ENCODE measurements at regions not wholly inside any gene's neighbourhood (a gene's known extent, or its start where the extent isn't known, plus 50 kb on each side); places are given as distances from the start of the nearest gene placed in this dataset.

GRCh38 chr5:8839361-8840055 is 706.4 kb downstream of the SEMA5A start (continued):
- no peak for TF ChIP-seq NFYB (IDR thresholded peaks at IDR 0.05; ENCODE audit: insufficient read depth, low read depth, low read length)

GRCh38 chr5:8840237-8840636 is 705.6 kb downstream of the SEMA5A start:
- no peaks in the 10 kb centered on the region for H3K79me2 ChIP-seq (ENCODE audit: control insufficient read depth, insufficient read depth, low read length)
- in situ Hi-C loops (cut with MboI): no loop called here
- ChIA-PET SMC1A (ENCODE audit: uncharacterized antibody, unreplicated experiment) (no interaction called here), CTCF (interaction anchor here (1.1 kb wide), 1 partner anchor 953 kb away, joined by 3 read pairs; no protein-coding TSS in a partner anchor), RAD21 (ENCODE audit: unreplicated experiment) (no interaction called here), POLR2A (interaction anchor here (1.2 kb wide), 1 partner anchor 10 kb away, joined by 5 read pairs; no protein-coding TSS in a partner anchor)
- H3K9ac ChIP-seq (ENCODE audit: control insufficient read depth, insufficient read depth, low read length): no peak overlapping the region
- no TSS peak for BruUV-seq (replicated peaks)
- no peaks in the 10 kb centered on the region for H4K20me1 ChIP-seq (ENCODE audit: control insufficient read depth, insufficient read depth)
- H3K36me3 ChIP-seq (ENCODE audit: control insufficient read depth in 2 of 2, insufficient read depth in 2 of 2, low read length in 1 of 2): no peaks in the 10 kb centered on the region
- no peaks in the 10 kb centered on the region for H3K9me3 ChIP-seq (replicated peaks; ENCODE audit: control insufficient read depth, insufficient read depth, low read length)
- ATAC-seq (no peak), FAIRE-seq (no peak), DNase-seq (ENCODE audit: low read depth, low spot score) (no peak)
- intact Hi-C loops (cut with micrococcal nuclease; ENCODE audit: unreplicated experiment): no loop called here
- no peaks in the 10 kb centered on the region for H3K4me1 ChIP-seq (ENCODE audit: control insufficient read depth, insufficient read depth, low read length)
- TF ChIP-seq IRF4 (IDR thresholded peaks at IDR 0.05; ENCODE audit: low read depth, low read length) (no peak), SREBF1 (IDR thresholded peaks at IDR 0.05; ENCODE audit: low read length) (no peak), CBX5 (IDR thresholded peaks at IDR 0.05; ENCODE audit: low read depth) (no peak), JUND (IDR thresholded peaks at IDR 0.05; ENCODE audit: low read depth, low read length) (no peak), EZH2 (IDR thresholded peaks at IDR 0.05; ENCODE audit: borderline replicate concordance, control insufficient read depth, low read depth, low read length) (no peak), MYB (IDR thresholded peaks at IDR 0.05; ENCODE audit: borderline replicate concordance, low read depth, low read length) (no peak), MEF2A (IDR thresholded peaks at IDR 0.05; ENCODE audit: insufficient read depth, low read depth, low read length) (no peak), PKNOX1 (IDR thresholded peaks at IDR 0.05) (no peak), BCL3 (IDR thresholded peaks at IDR 0.05; ENCODE audit: borderline replicate concordance, insufficient read depth, low read depth, low read length, poor library complexity, severe bottlenecking) (no peak), IKZF2 (IDR thresholded peaks at IDR 0.05) (no peak)
- no peak overlapping the region for H3K4me3 ChIP-seq
- no peak overlapping the region for H3K4me2 ChIP-seq (ENCODE audit: control insufficient read depth, insufficient read depth)
- H3K27ac ChIP-seq (ENCODE audit: control insufficient read depth, insufficient read depth): no peak overlapping the region
- WGBS (ENCODE audit: insufficient coverage, insufficient replicate concordance, low lambda C conversion rate, missing lambda C conversion rate): 79% methylated on average over 38 of the region's 39 CpGs
- H2AFZ ChIP-seq (ENCODE audit: control insufficient read depth, low read depth, low read length): no peak overlapping the region
- H3K27me3 ChIP-seq (replicated peaks in 1 of 2; ENCODE audit: control insufficient read depth in 2 of 2, insufficient read depth in 2 of 2, low read length in 1 of 2): no peaks in the 10 kb centered on the region

Measured in GM12878 (cell line).